ENCODE measurements at regions not wholly inside any gene's neighbourhood (a gene's known extent, or its start where the extent isn't known, plus 50 kb on each side); places are given as distances from the start of the nearest gene placed in this dataset.

- no peak for DNase-seq (ENCODE audit: low spot score)
These were observed 99.3 kb downstream of the NUDT12 start for GRCh38 chr5:103463261-103463660.

GRCh38 chr5:103461243-103461642, 101.3 kb downstream of the NUDT12 start:
- no peak for DNase-seq (ENCODE audit: low spot score)

GRCh38 chr5:103458497-103459040, 104.0 kb downstream of the NUDT12 start:
- no peak for DNase-seq (ENCODE audit: low spot score)

GRCh38 chr5:103456476-103456875, 106.1 kb downstream of the NUDT12 start:
- DNase-seq (ENCODE audit: low spot score) = no peak

- no peak for DNase-seq (ENCODE audit: low spot score)
These were observed 106.8 kb downstream of the NUDT12 start for GRCh38 chr5:103455796-103456195.

- no peak for DNase-seq (ENCODE audit: low spot score)
These were observed 107.8 kb downstream of the NUDT12 start for GRCh38 chr5:103454770-103455169.

GRCh38 chr5:103452666-103453065, 109.9 kb downstream of the NUDT12 start:
- no peak for DNase-seq (ENCODE audit: low spot score)

- DNase-seq (ENCODE audit: low spot score) = no peak
These were observed 110.5 kb downstream of the NUDT12 start for GRCh38 chr5:103452089-103452488.

- no peak for DNase-seq (ENCODE audit: low spot score)
These were observed 111.3 kb downstream of the NUDT12 start for GRCh38 chr5:103451261-103451660.

- no peak for DNase-seq (ENCODE audit: low spot score)
These were observed 112.1 kb downstream of the NUDT12 start for GRCh38 chr5:103450333-103451061.

GRCh38 chr5:103446813-103447212, 115.8 kb downstream of the NUDT12 start:
- no peak for DNase-seq (ENCODE audit: low spot score)

GRCh38 chr5:103445426-103446035, 117.1 kb downstream of the NUDT12 start:
- no peak for DNase-seq (ENCODE audit: low spot score)

GRCh38 chr5:103444333-103445038, 118.1 kb downstream of the NUDT12 start:
- DNase-seq (ENCODE audit: low spot score) = no peak

- no peak for DNase-seq (ENCODE audit: low spot score)
These were observed 119.8 kb downstream of the NUDT12 start for GRCh38 chr5:103442750-103443149.

GRCh38 chr5:103441523-103441922, 121.1 kb downstream of the NUDT12 start:
- no peak for DNase-seq (ENCODE audit: low spot score)

GRCh38 chr5:103439007-103439406, 123.6 kb downstream of the NUDT12 start:
- no peak for DNase-seq (ENCODE audit: low spot score)

- DNase-seq (ENCODE audit: low spot score) = no peak
These were observed 125.9 kb downstream of the NUDT12 start for GRCh38 chr5:103436656-103437055.

GRCh38 chr5:103436112-103436511, 126.5 kb downstream of the NUDT12 start:
- DNase-seq (ENCODE audit: low spot score) = no peak

- no peak for DNase-seq (ENCODE audit: low spot score)
These were observed 127.3 kb downstream of the NUDT12 start for GRCh38 chr5:103435136-103435889.

GRCh38 chr5:103434057-103434456, 128.5 kb downstream of the NUDT12 start:
- DNase-seq (ENCODE audit: low spot score) = peak; percentile 60

- DNase-seq (ENCODE audit: low spot score) = no peak
These were observed 129.4 kb downstream of the NUDT12 start for GRCh38 chr5:103433211-103433610.

- no peak for DNase-seq (ENCODE audit: low spot score)
These were observed 133.7 kb downstream of the NUDT12 start for GRCh38 chr5:103428923-103429322.

All from ecto neural progenitor cell (in vitro differentiated cells).